SK-N-SH (cell line): ENCODE measurements at regions not wholly inside any gene's neighbourhood (a gene's known extent, or its start where the extent isn't known, plus 50 kb on each side); places are given as distances from the start of the nearest gene placed in this dataset.

Source experiments
- CTCF ChIA-PET: fragments of 300-600, 350-600 bp; formaldehyde crosslinking; extraction: SDS; loops from one replicate; lab custom pipeline; 2021; lab: Yijun Ruan, JAX
- POLR2A ChIA-PET: fragments of 350-600 bp; sonication (Branson Sonifier 250); formaldehyde crosslinking; extraction: SDS; loops from one replicate; lab custom pipeline; 2020; ENCODE audit warnings: antibody characterized with exemption, inconsistent platforms; lab: Yijun Ruan, JAX
- DNase-seq: peaks from one replicate; pipeline ENCODE4 v3.0.0; 2012
- H2AFZ ChIP-seq: fragments of 200-600 bp; sonication (generic); 2 replicates; pipeline ENCODE4 v1.8.1; 2016; ENCODE audit warnings: antibody characterized with exemption, mild to moderate bottlenecking, low read depth
- H3F3A ChIP-seq: fragments of 200-600 bp; sonication (generic); replicated peaks from 2 replicates; pipeline ENCODE3; 2016; ENCODE audit warnings: antibody characterized with exemption, mild to moderate bottlenecking; ENCODE audit not compliant: insufficient read depth
- H3K27ac ChIP-seq, 2 experiments: fragments of 200-500 bp in 1 of 2; fragments of 200-600 bp in 1 of 2; sonication (Bioruptor generic) in 1 of 2; sonication (generic), shearing (Covaris generic) in 1 of 2; 2 replicates each; pipeline versions ENCODE4 v1.5.1 to v1.6.1; 2014 to 2016; ENCODE audit warnings: low read depth in 2 of 2, inconsistent platforms in 1 of 2, low read length in 1 of 2, mild to moderate bottlenecking in 1 of 2, mixed read lengths in 1 of 2
- H3K27me3 ChIP-seq: fragments of 200-600 bp; sonication (generic), shearing (Covaris generic); 2 replicates; pipeline ENCODE4 v1.6.1; 2016; ENCODE audit warnings: mixed run types; ENCODE audit not compliant: insufficient read depth
- H3K36me3 ChIP-seq, 2 experiments: fragments of 200-500 bp in 1 of 2; fragments of 200-600 bp in 1 of 2; sonication (Bioruptor generic) in 1 of 2; sonication (generic) in 1 of 2; replicated peaks in 1 of 2; 2 replicates each; pipeline versions ENCODE3 to v1.5.1; 2014 to 2016; ENCODE audit warnings: low read length in 1 of 2, mild to moderate bottlenecking in 1 of 2; ENCODE audit not compliant: insufficient read depth in 2 of 2, control insufficient read depth in 1 of 2
- H3K4me1 ChIP-seq, 2 experiments: fragments of 200-500 bp in 1 of 2; fragments of 200-600 bp in 1 of 2; sonication (Bioruptor generic) in 1 of 2; sonication (generic), shearing (Covaris generic) in 1 of 2; 2 replicates each; pipeline versions ENCODE4 v1.5.1 to v1.6.1; 2014 to 2016; ENCODE audit warnings: low read depth in 1 of 2, low read length in 1 of 2, mixed run types in 1 of 2; ENCODE audit not compliant: insufficient read depth in 2 of 2, control insufficient read depth in 1 of 2
- H3K4me2 ChIP-seq: fragments of 200-600 bp; sonication (generic), shearing (Covaris generic); 2 replicates; pipeline ENCODE4 v1.6.1; 2017; ENCODE audit warnings: mixed run types
- H3K4me3 ChIP-seq, 2 experiments: fragments of 200-500 bp in 1 of 2; fragments of 200-600 bp in 1 of 2; sonication (Bioruptor generic) in 1 of 2; sonication (generic), shearing (Covaris generic) in 1 of 2; 2 replicates each; pipeline versions ENCODE4 v1.5.1 to v1.8.1; 2014 to 2016; ENCODE audit warnings: low read depth in 2 of 2, inconsistent platforms in 1 of 2, low read length in 1 of 2, mild to moderate bottlenecking in 1 of 2, mixed read lengths in 1 of 2, moderate library complexity in 1 of 2
- H3K79me2 ChIP-seq: fragments of 200-600 bp; sonication (generic); 2 replicates; pipeline ENCODE4 v1.8.1; 2017; ENCODE audit warnings: mild to moderate bottlenecking; ENCODE audit not compliant: insufficient read depth
- H3K9ac ChIP-seq: fragments of 200-600 bp; sonication (generic); 2 replicates; pipeline ENCODE4 v1.6.1; 2017; ENCODE audit warnings: mixed run types
- H3K9me2 ChIP-seq: fragments of 200-600 bp; sonication (generic); 2 replicates; pipeline ENCODE4 v1.6.1; 2017; ENCODE audit warnings: mixed run types
- H3K9me3 ChIP-seq: fragments of 200-600 bp; sonication (generic); 2 replicates; pipeline ENCODE4 v1.6.1; 2017; ENCODE audit warnings: mixed run types, mild to moderate bottlenecking, moderate library complexity
- H4K20me1 ChIP-seq: fragments of 200-600 bp; sonication (generic); 2 replicates; pipeline ENCODE4 v1.6.1; 2017; ENCODE audit warnings: mild to moderate bottlenecking, mixed run types; ENCODE audit not compliant: insufficient read depth
- CTCF ChIP-seq: fragments of 200-600 bp; sonication (generic); IDR thresholded peaks from 2 replicates; pipeline ENCODE4 v1.6.1; 2017; ENCODE audit warnings: antibody characterized with exemption, mild to moderate bottlenecking, moderate library complexity
- ELF1 ChIP-seq: IDR thresholded peaks from 2 replicates; pipeline ENCODE4 v1.4.0; 2012
- EP300 ChIP-seq, 2 experiments: IDR thresholded peaks; 2 replicates each; pipeline versions ENCODE4 v1.4.0 to v1.6.1; 2012; ENCODE audit warnings: borderline replicate concordance in 1 of 2, low read depth in 1 of 2, low read length in 1 of 2
- FOSL2 ChIP-seq: IDR thresholded peaks from 2 replicates; pipeline ENCODE4 v1.4.0; 2012; ENCODE audit warnings: low read depth, mild to moderate bottlenecking, moderate library complexity, borderline replicate concordance
- FOXJ3 ChIP-seq: sonication (generic); formaldehyde crosslinking; IDR thresholded peaks from 2 replicates; pipeline ENCODE4 v1.5.1; 2020; ENCODE audit warnings: mild to moderate bottlenecking, missing genetic modification reagents
- FOXM1 ChIP-seq: IDR thresholded peaks from 2 replicates; pipeline ENCODE4 v1.4.0; 2012; ENCODE audit warnings: low read depth, mild to moderate bottlenecking
- GABPA ChIP-seq: IDR thresholded peaks from 2 replicates; pipeline ENCODE4 v1.4.0; 2012; ENCODE audit warnings: low read depth, mild to moderate bottlenecking
- GATA2 ChIP-seq: sonication (generic); formaldehyde crosslinking; IDR thresholded peaks from 2 replicates; pipeline ENCODE4 v1.5.0; 2020; ENCODE audit warnings: mild to moderate bottlenecking, missing genetic modification reagents
- JUND ChIP-seq: IDR thresholded peaks from 2 replicates; pipeline ENCODE4 v1.4.0; 2012
- MEF2A ChIP-seq: IDR thresholded peaks from 2 replicates; pipeline ENCODE4 v1.4.0; 2012; ENCODE audit warnings: low read depth, borderline replicate concordance
- PBX3 ChIP-seq: IDR thresholded peaks from 2 replicates; pipeline ENCODE4; 2012
- RAD21 ChIP-seq: IDR thresholded peaks from 2 replicates; pipeline ENCODE4 v1.6.1; 2012; ENCODE audit warnings: mild to moderate bottlenecking, low read length
- RFX5 ChIP-seq: IDR thresholded peaks from 2 replicates; pipeline ENCODE4 v1.6.1; 2012; ENCODE audit warnings: mild to moderate bottlenecking, improper control_type of control experiment, low read length
- RXRA ChIP-seq: IDR thresholded peaks from 2 replicates; pipeline ENCODE4 v1.4.0; 2012; ENCODE audit warnings: low read depth, mild to moderate bottlenecking, borderline replicate concordance
- SMC3 ChIP-seq: IDR thresholded peaks from 2 replicates; pipeline ENCODE4 v1.6.1; 2012; ENCODE audit warnings: low read depth, low read length, improper control_type of control experiment
- TCF12 ChIP-seq: IDR thresholded peaks from 2 replicates; pipeline ENCODE4 v1.4.0; 2012
- TEAD4 ChIP-seq: IDR thresholded peaks from 2 replicates; pipeline ENCODE4 v1.4.0; 2012; ENCODE audit warnings: mild to moderate bottlenecking, borderline replicate concordance; ENCODE audit not compliant: insufficient read depth
- USF1 ChIP-seq: IDR thresholded peaks from 2 replicates; pipeline ENCODE4 v1.4.0; 2012; ENCODE audit warnings: low read depth, borderline replicate concordance
- YY1 ChIP-seq: IDR thresholded peaks from 2 replicates; pipeline ENCODE4 v1.4.0; 2012; ENCODE audit warnings: low read depth, mild to moderate bottlenecking
- WGBS: methylation state at CpG from one replicate; pipeline ENCODE4 v1.1.6; 2017; ENCODE audit warnings: low lambda C conversion rate; 5-methylcytosine and 5-hydroxymethylcytosine counted together

GRCh38 chr3:124459678-124460077, 270.6 kb upstream of the UMPS start:
- Histone ChIP-seq H3K9me2 (no peaks in the 10 kb centered on the region), H3K36me3 (peaks cover 19 to 28% of the 10 kb centered on the region in 2 experiments), H3K4me1 (peaks cover 0 to 5% of the 10 kb centered on the region in 2 experiments; a peak in 2 of 4 replicates), H3K9me3 (no peaks in the 10 kb centered on the region), H3F3A (peaks cover 7% of the 10 kb centered on the region), H3K4me2 (no peak overlapping the region), H3K9ac (no peak overlapping the region), H3K27ac (no peak overlapping the region), H3K79me2 (no peaks in the 10 kb centered on the region), H3K4me3 (no peak overlapping the region), H3K27me3 (no peaks in the 10 kb centered on the region), H4K20me1 (no peaks in the 10 kb centered on the region), H2AFZ (no peak overlapping the region)
- no peak for TF ChIP-seq SMC3
- no peak for TF ChIP-seq CTCF
- TF ChIP-seq YY1: no peak
- TF ChIP-seq RAD21: no peak
- no peak for TF ChIP-seq FOSL2
- TF ChIP-seq GABPA: no peak
- no peak for TF ChIP-seq TEAD4
- TF ChIP-seq RXRA: no peak
- TF ChIP-seq RFX5: no peak
- no peak for TF ChIP-seq JUND
- no peak for TF ChIP-seq FOXJ3
- no peak for TF ChIP-seq USF1
- TF ChIP-seq EP300 (IDR thresholded peaks at IDR 0.05; ENCODE audit: borderline replicate concordance in 1 of 2, low read depth in 1 of 2, low read length in 1 of 2): no peak
- no peak for TF ChIP-seq PBX3
- no peak for TF ChIP-seq ELF1
- TF ChIP-seq TCF12: no peak
- no peak for TF ChIP-seq MEF2A
- no peak for TF ChIP-seq GATA2 (CRISPR knock-in tag)
- no peak for TF ChIP-seq FOXM1
- ChIA-PET CTCF (interaction anchor here (1.1 to 3.0 kb wide), 3 partner anchors 9 to 100 kb away, joined by 3 to 25 read pairs (median 5); no protein-coding TSS in a partner anchor), POLR2A (no interaction called here)
- no peak for DNase-seq
- 100% methylated on average over 1 of the region's 2 CpGs for WGBS
